B cell (primary cell): ENCODE measurements at regions not wholly inside any gene's neighbourhood (a gene's known extent, or its start where the extent isn't known, plus 50 kb on each side); places are given as distances from the start of the nearest gene placed in this dataset.
"Not testable (repeated sequence)": the region's sequence is repeated elsewhere in the genome, so short reads cannot be mapped to it uniquely, and the experiment has no call there.

Source experiments
- ATAC-seq: fragments of 200-7000 bp; cut with Tn5 transposase; one replicate; pipeline ENCODE4 v1.10.0; 2021; ENCODE audit warnings: low read depth, mild to moderate bottlenecking, moderate number of reproducible peaks, moderate library complexity
- CTCF ChIA-PET: fragments of 350-600 bp; sonication (Branson Sonifier 250); formaldehyde crosslinking; loops from one replicate; lab custom pipeline; 2021; ENCODE audit warnings: antibody characterized with exemption, inconsistent platforms; lab: Charles Lee
- POLR2A ChIA-PET: fragments of 350-600 bp; sonication (Branson Sonifier 250); formaldehyde crosslinking; loops from one replicate; lab custom pipeline; 2021; ENCODE audit warnings: antibody characterized with exemption; lab: Charles Lee
- DNase-seq: peaks from one replicate; pipeline ENCODE4 v3.0.0; 2013
- H2AFZ ChIP-seq: 2 replicates; pipeline ENCODE4 v1.6.1; 2012; ENCODE audit warnings: mild to moderate bottlenecking, low read depth, low read length; ENCODE audit not compliant: insufficient read depth, poor library complexity, severe bottlenecking
- H3K27ac ChIP-seq, 2 donors: 1 replicate in 1 of 2; 2 replicates in 1 of 2; pipeline ENCODE4 v1.5.1; 2012 to 2013; ENCODE audit warnings: low read length in 2 of 2, mild to moderate bottlenecking in 2 of 2, moderate library complexity in 1 of 2
- H3K27me3 ChIP-seq, 4 experiments: fragments of 200-600 bp in 1 of 4; sonication (generic) in 1 of 4; replicated peaks in 1 of 4; 1 replicate in 2 of 4; 2 replicates in 2 of 4; pipeline versions ENCODE4 v1.6.1 to v1.7.0; 2013 to 2016; ENCODE audit warnings: low read length in 3 of 4, mild to moderate bottlenecking in 2 of 4, mixed read lengths in 1 of 4, moderate library complexity in 1 of 4; ENCODE audit not compliant: insufficient read depth in 4 of 4, control insufficient read depth in 3 of 4; ENCODE audit errors: control extremely low read depth in 1 of 4
- H3K36me3 ChIP-seq, 2 experiments: replicated peaks in 1 of 2; 1 replicate in 1 of 2; 2 replicates in 1 of 2; pipeline versions ENCODE4 v1.6.1 to v1.7.1; 2013; ENCODE audit warnings: low read length in 1 of 2; ENCODE audit not compliant: insufficient read depth in 2 of 2, control insufficient read depth in 1 of 2; ENCODE audit errors: control extremely low read depth in 1 of 2, extremely low read depth in 1 of 2
- H3K4me1 ChIP-seq, 2 donors: fragments of 200-600 bp in 1 of 2; sonication (generic) in 1 of 2; 1 replicate in 1 of 2; 2 replicates in 1 of 2; pipeline versions ENCODE4 v1.5.1 to v1.6.1; 2013 to 2017; ENCODE audit warnings: low read length in 2 of 2; ENCODE audit not compliant: control insufficient read depth in 2 of 2, insufficient read depth in 2 of 2
- H3K4me2 ChIP-seq: replicated peaks from 2 replicates; pipeline ENCODE3; 2012; ENCODE audit warnings: mild to moderate bottlenecking, low read depth, low read length; ENCODE audit not compliant: poor library complexity, severe bottlenecking
- H3K4me3 ChIP-seq, 5 experiments: fragments of 200-600 bp in 1 of 5; sonication (generic) in 1 of 5; 1 replicate in 3 of 5; 2 replicates in 2 of 5; pipeline versions ENCODE4 v1.5.1 to v1.7.0; 2011 to 2016; ENCODE audit warnings: low read length in 4 of 5, mild to moderate bottlenecking in 4 of 5, low read depth in 2 of 5, control low read depth in 1 of 5, moderate library complexity in 1 of 5; ENCODE audit not compliant: insufficient read depth in 1 of 5; ENCODE audit errors: control extremely low read depth in 1 of 5, extremely low read depth in 1 of 5
- H3K79me2 ChIP-seq: fragments of 200-600 bp; sonication (generic); one replicate; pipeline ENCODE4 v1.6.0; 2016; ENCODE audit warnings: low read length; ENCODE audit not compliant: control insufficient read depth, insufficient read depth
- H3K9ac ChIP-seq: fragments of 200-600 bp; sonication (generic); 2 replicates; pipeline ENCODE4 v1.6.1; 2017; ENCODE audit warnings: mild to moderate bottlenecking, low read length, moderate library complexity
- H3K9me3 ChIP-seq, 3 donors: one replicate each; pipeline versions ENCODE4 v1.6.1 to v1.7.1; 2013; ENCODE audit warnings: low read length in 2 of 3; ENCODE audit not compliant: control insufficient read depth in 2 of 3, insufficient read depth in 1 of 3; ENCODE audit errors: control extremely low read depth in 1 of 3
- H4K20me1 ChIP-seq: 2 replicates; pipeline ENCODE4 v1.6.0; 2012; ENCODE audit warnings: mild to moderate bottlenecking, low read length; ENCODE audit not compliant: insufficient read depth, control insufficient read depth, poor library complexity, severe bottlenecking
- H3K27ac Mint-ChIP-seq: one replicate; pipeline ENCODE4 v1.8.0; 2021; ENCODE audit warnings: mixed read lengths
- H3K27me3 Mint-ChIP-seq: one replicate; pipeline ENCODE4 v1.8.0; 2021; ENCODE audit warnings: mixed read lengths
- H3K4me1 Mint-ChIP-seq: one replicate; pipeline ENCODE4 v1.8.0; 2021; ENCODE audit warnings: mixed read lengths
- H3K4me3 Mint-ChIP-seq: one replicate; pipeline ENCODE4 v1.8.0; 2021; ENCODE audit warnings: mixed read lengths
- H3K9me3 Mint-ChIP-seq: one replicate; pipeline ENCODE4 v1.8.0; 2022; ENCODE audit warnings: mixed read lengths; ENCODE audit not compliant: insufficient read depth
- CTCF ChIP-seq: fragments of 200-600 bp; IDR thresholded peaks from one replicate; pipeline ENCODE4 v1.8.0; 2022; ENCODE audit warnings: antibody characterized with exemption, mild to moderate bottlenecking
- EZH2 ChIP-seq: IDR thresholded peaks from 2 replicates; pipeline ENCODE4 v1.6.1; 2012; ENCODE audit warnings: borderline replicate concordance, low read depth, mild to moderate bottlenecking, moderate library complexity, low read length; ENCODE audit not compliant: insufficient read depth, poor library complexity, severe bottlenecking
- WGBS: methylation state at CpG from one replicate; pipeline ENCODE4 v1.1.5; 2013; ENCODE audit warnings: missing lambda C conversion rate; ENCODE audit not compliant: insufficient coverage; 5-methylcytosine and 5-hydroxymethylcytosine counted together
- intact Hi-C: fragments of 100-400 bp; cut with micrococcal nuclease; formaldehyde crosslinking; loops from one replicate; pipeline ENCODE4 v1.10.0; 2022

DNA sequence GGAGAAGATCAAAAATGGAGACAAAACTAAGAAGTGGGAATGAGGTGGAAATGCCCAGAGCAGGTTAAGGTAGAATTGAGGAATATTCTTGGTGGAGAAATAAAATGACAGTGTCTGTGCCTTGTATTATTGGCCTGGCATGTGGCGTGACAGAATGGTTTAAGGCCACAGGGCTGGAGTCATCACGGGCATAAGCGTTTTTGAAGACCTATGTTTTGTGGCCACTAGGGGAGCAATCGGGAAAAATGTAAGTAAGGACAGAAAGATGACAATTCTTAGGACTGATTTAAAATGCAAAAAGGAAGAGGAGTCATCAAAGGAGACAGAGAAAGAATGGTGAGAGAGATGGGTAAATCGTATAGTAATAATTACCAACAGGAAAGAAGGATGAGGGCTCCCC, 72.2 kb upstream of the EPB41L4A start:
- peaks cover 10% of the 10 kb centered on the region for H3K27me3 Mint-ChIP-seq
- ATAC-seq (no peak), DNase-seq (peak; percentile 12)
- no peak overlapping the region for H3K27ac ChIP-seq
- no peaks in the 10 kb centered on the region for H3K27me3 ChIP-seq
- H4K20me1 ChIP-seq = no peaks in the 10 kb centered on the region
- ChIA-PET POLR2A (no interaction called here), CTCF (interaction anchor here (1.0 to 6.3 kb wide), 3 partner anchors 13 to 61 kb away, joined by 3 to 58 read pairs (median 24); no protein-coding TSS in a partner anchor)
- WGBS = 74% methylated on average over 4 of the region's 5 CpGs
- no peaks in the 10 kb centered on the region for H3K36me3 ChIP-seq
- no peak overlapping the region for H3K4me3 Mint-ChIP-seq
- peaks cover 7% of the 10 kb centered on the region for H3K4me1 Mint-ChIP-seq
- no peak overlapping the region for H3K4me2 ChIP-seq
- no peak overlapping the region for H2AFZ ChIP-seq
- H3K79me2 ChIP-seq = no peaks in the 10 kb centered on the region
- no peaks in the 10 kb centered on the region for H3K9me3 ChIP-seq
- intact Hi-C loops = loop anchor here (5.0 kb wide), 1 partner anchor 41 kb away; no protein-coding TSS in a partner anchor
- no peak overlapping the region for H3K9ac ChIP-seq
- peak; percentile 53 for TF ChIP-seq CTCF
- no peak for TF ChIP-seq EZH2
- H3K4me1 ChIP-seq = peaks cover 4% of the 10 kb centered on the region in 2 donors
- no peaks in the 10 kb centered on the region for H3K9me3 Mint-ChIP-seq
- no peak overlapping the region for H3K27ac Mint-ChIP-seq
- no peak overlapping the region for H3K4me3 ChIP-seq

DNA sequence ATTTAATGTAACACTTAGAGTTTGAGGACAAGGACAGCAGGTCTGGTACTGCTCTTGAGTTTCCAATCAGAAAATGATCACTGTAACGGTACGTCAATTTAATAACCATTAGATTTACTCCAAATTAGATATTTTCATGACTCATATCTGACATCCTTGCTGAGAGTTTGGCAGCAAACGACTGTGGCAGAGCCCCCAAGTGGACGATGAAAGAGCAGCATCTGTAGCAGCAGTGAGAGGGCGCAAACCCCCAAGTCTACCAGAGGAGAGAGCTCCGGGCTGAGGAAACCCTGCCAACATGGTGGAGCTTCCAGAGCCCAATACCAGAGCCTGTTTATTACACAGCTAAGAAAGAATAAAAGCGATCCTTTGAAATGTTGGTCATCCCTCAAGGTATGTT, 73.2 kb upstream of the EPB41L4A start:
- DNase-seq = peak; percentile 64
- CTCF ChIA-PET = interaction anchor here (0.7 to 6.3 kb wide), 17 partner anchors 10 to 316 kb away, joined by 3 to 58 read pairs (median 7); partner anchors contain the start of gene EPB41L4A
- WGBS = 31% methylated on average over 6 of the region's 7 CpGs
- H3K4me3 Mint-ChIP-seq = no peak overlapping the region
- no peak overlapping the region for H3K27ac Mint-ChIP-seq
- peak overlapping the region; percentile 59 for H2AFZ ChIP-seq
- POLR2A ChIA-PET = no interaction called here
- ATAC-seq = peak; percentile 91
- H3K36me3 ChIP-seq = no peaks in the 10 kb centered on the region
- no peaks in the 10 kb centered on the region for H3K79me2 ChIP-seq
- H3K9me3 Mint-ChIP-seq = no peaks in the 10 kb centered on the region
- H3K9ac ChIP-seq = no peak overlapping the region
- no peaks in the 10 kb centered on the region for H3K9me3 ChIP-seq
- H3K4me1 Mint-ChIP-seq = peaks cover 7% of the 10 kb centered on the region
- no peaks in the 10 kb centered on the region for H4K20me1 ChIP-seq
- no peak overlapping the region for H3K4me3 ChIP-seq
- H3K4me1 ChIP-seq = peaks cover 4% of the 10 kb centered on the region in 2 donors
- H3K4me2 ChIP-seq = no peak overlapping the region
- intact Hi-C loops = loop anchor here (1.0 to 5.0 kb wide), 3 partner anchors 29 to 265 kb away; no protein-coding TSS in a partner anchor
- peak; percentile 63 for TF ChIP-seq CTCF
- no peak for TF ChIP-seq EZH2
- peaks cover 10% of the 10 kb centered on the region for H3K27me3 Mint-ChIP-seq
- no peaks in the 10 kb centered on the region for H3K27me3 ChIP-seq
- H3K27ac ChIP-seq = no peak overlapping the region

- CTCF ChIA-PET = interaction anchor here (0.9 to 2.3 kb wide), 6 partner anchors 9 to 25 kb away, joined by 3 to 13 read pairs (median 4); no protein-coding TSS in a partner anchor
- H3K79me2 ChIP-seq, DNase-seq, H3K4me3 ChIP-seq, H3K27ac ChIP-seq, H3K4me2 ChIP-seq, H3K9me3 Mint-ChIP-seq, H4K20me1 ChIP-seq, H3K9me3 ChIP-seq, H3K4me1 ChIP-seq, H3K36me3 ChIP-seq, H3K4me3 Mint-ChIP-seq, H3K27me3 ChIP-seq, H3K9ac ChIP-seq, H3K27me3 Mint-ChIP-seq, H3K27ac Mint-ChIP-seq, ATAC-seq, POLR2A ChIA-PET: not testable (repeated sequence)
- peaks cover 11% of the 10 kb centered on the region for H3K4me1 Mint-ChIP-seq
- intact Hi-C loops = loop anchor here (2.0 kb wide), 1 partner anchor 47 kb away; no protein-coding TSS in a partner anchor
- 91% methylated on average over 8 of the region's 8 CpGs for WGBS
- peak overlapping the region; percentile 22 for H2AFZ ChIP-seq
Observed at GRCh38 chr5:112503749-112504501, 84.8 kb upstream of the EPB41L4A start.
